Transverse colon (tissue), 4 donors: ENCODE measurements at regions not wholly inside any gene's neighbourhood (a gene's known extent, or its start where the extent isn't known, plus 50 kb on each side); places are given as distances from the start of the nearest gene placed in this dataset.

Experiments used
- DNase-seq: peaks from one replicate; pipeline ENCODE4 v3.0.0-alpha.2; 2019
- H3K27ac ChIP-seq, 4 donors: fragments of 200-600 bp; sonication (generic); 2 replicates each; pipeline ENCODE4 v1.5.1; 2016 to 2018; ENCODE audit warnings: inconsistent platforms in 4 of 4
- H3K27me3 ChIP-seq: fragments of 200-600 bp; sonication (generic); 2 replicates; pipeline ENCODE4 v1.5.1; 2017; ENCODE audit warnings: inconsistent platforms
- H3K36me3 ChIP-seq, 4 donors: fragments of 200-600 bp; sonication (generic); 2 replicates each; pipeline ENCODE4 v1.5.1; 2017 to 2019; ENCODE audit warnings: inconsistent platforms in 4 of 4
- H3K4me1 ChIP-seq, 4 donors: fragments of 200-600 bp; sonication (generic); 2 replicates each; pipeline ENCODE4 v1.5.1; 2017 to 2020; ENCODE audit warnings: inconsistent platforms in 4 of 4
- H3K4me3 ChIP-seq, 4 donors: fragments of 200-600 bp; sonication (generic); 1 replicate in 1 of 4; 2 replicates in 3 of 4; pipeline versions ENCODE4 v1.5.1 to v1.6.1; 2017 to 2019; ENCODE audit warnings: inconsistent platforms in 4 of 4
- H3K9me3 ChIP-seq, 2 donors: fragments of 200-600 bp; sonication (generic); 2 replicates each; pipeline ENCODE4 v1.5.1; 2017 to 2019; ENCODE audit warnings: inconsistent platforms in 2 of 2
- CTCF ChIP-seq, 5 experiments: fragments of 200-600 bp in 3 of 5; fragments of 450-650 bp in 2 of 5; sonication (generic) in 3 of 5; IDR thresholded peaks; 1 replicate in 2 of 5; 2 replicates in 3 of 5; pipeline ENCODE4 v1.5.1; 2016 to 2017; ENCODE audit warnings: antibody characterized with exemption in 5 of 5, inconsistent platforms in 3 of 5, mild to moderate bottlenecking in 2 of 5, moderate library complexity in 1 of 5
- EP300 ChIP-seq: sonication (generic); formaldehyde crosslinking; IDR thresholded peaks from one replicate; pipeline ENCODE4 v1.6.1; 2017; ENCODE audit warnings: antibody characterized with exemption, low read depth
- POLR2A ChIP-seq: fragments of 450-650 bp; IDR thresholded peaks from one replicate; pipeline ENCODE4 v1.6.1; 2016; ENCODE audit warnings: antibody characterized with exemption, mild to moderate bottlenecking, moderate library complexity
- POLR2AphosphoS5 ChIP-seq, 3 donors: sonication (generic); formaldehyde crosslinking; IDR thresholded peaks; one replicate each; pipeline ENCODE4 v1.6.1; 2016; ENCODE audit warnings: antibody characterized with exemption in 3 of 3
- WGBS, 2 donors: methylation state at CpG; one replicate each; pipeline ENCODE4 v1.1.5; 2018; ENCODE audit warnings: low coverage in 1 of 2; 5-methylcytosine and 5-hydroxymethylcytosine counted together
- in situ Hi-C, 4 donors: fragments of 200-750 bp; cut with MboI; loops; one replicate each; pipeline versions ENCODE4 v1.15.0 to v1.15.1; 2017; ENCODE audit warnings: low sequenced_read_pairs in 3 of 4, low pct_ligation_motif_present in 1 of 4, low pct_unique_long_range_greater_than_20kb in 1 of 4
- intact Hi-C: fragments of 100-400 bp; cut with DNase I; formaldehyde crosslinking; loops from one replicate; pipeline ENCODE4 v1.15.1; 2023; ENCODE audit warnings: low total_unique reads

GRCh38 chrY:15368786-15369185 lies 844.5 kb downstream of the NLGN4Y start:
- DNase-seq, result no peak
- no peak for TF ChIP-seq POLR2A
- no peak for TF ChIP-seq POLR2AphosphoS5 (IDR thresholded peaks at IDR 0.05)
- no peak for TF ChIP-seq EP300
- no peak for TF ChIP-seq CTCF (IDR thresholded peaks at IDR 0.05)
- WGBS, 2 donors, result no CpG with 5 or more reads among the region's 3 CpGs
- Histone ChIP-seq H3K4me1 (no peaks in the 10 kb centered on the region), H3K27ac (no peak overlapping the region), H3K9me3 (no peaks in the 10 kb centered on the region), H3K4me3 (no peak overlapping the region), H3K27me3 (no peaks in the 10 kb centered on the region), H3K36me3 (no peaks in the 10 kb centered on the region)
- intact Hi-C loops, result no loop called here
- in situ Hi-C loops, result no loop called here

DNA sequence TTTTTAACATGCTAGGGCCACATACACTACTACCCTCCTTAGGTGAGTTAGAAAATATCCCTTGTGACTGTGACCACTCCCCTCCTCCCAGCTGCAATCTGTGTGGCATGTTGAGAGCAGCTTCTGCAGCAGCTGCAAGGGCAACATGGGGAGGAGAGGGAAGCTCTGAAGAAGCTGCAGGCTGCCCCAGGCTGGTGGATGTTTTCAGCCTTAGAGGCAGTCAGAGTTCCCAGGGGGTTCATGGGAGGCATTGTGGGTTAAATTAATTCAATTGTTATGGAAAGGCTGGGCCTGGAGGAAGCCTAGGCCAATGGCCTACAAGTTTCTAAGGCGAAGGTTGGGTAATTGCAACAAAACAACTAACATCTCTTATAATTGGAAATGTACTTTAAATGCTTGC lies 860.8 kb downstream of the NLGN4Y start:
- Histone ChIP-seq H3K9me3 (no peaks in the 10 kb centered on the region), H3K27ac (no peak overlapping the region), H3K4me1 (no peaks in the 10 kb centered on the region), H3K27me3 (no peaks in the 10 kb centered on the region), H3K36me3 (no peaks in the 10 kb centered on the region), H3K4me3 (no peak overlapping the region)
- no peak for TF ChIP-seq CTCF (IDR thresholded peaks at IDR 0.05)
- no peak for TF ChIP-seq POLR2AphosphoS5 (IDR thresholded peaks at IDR 0.05)
- TF ChIP-seq POLR2A, result no peak
- TF ChIP-seq EP300, result no peak
- DNase-seq, result no peak
- intact Hi-C loops, result no loop called here
- in situ Hi-C loops, result no loop called here
- WGBS, 2 donors, result no CpG with 5 or more reads among the region's 1 CpG

DNA sequence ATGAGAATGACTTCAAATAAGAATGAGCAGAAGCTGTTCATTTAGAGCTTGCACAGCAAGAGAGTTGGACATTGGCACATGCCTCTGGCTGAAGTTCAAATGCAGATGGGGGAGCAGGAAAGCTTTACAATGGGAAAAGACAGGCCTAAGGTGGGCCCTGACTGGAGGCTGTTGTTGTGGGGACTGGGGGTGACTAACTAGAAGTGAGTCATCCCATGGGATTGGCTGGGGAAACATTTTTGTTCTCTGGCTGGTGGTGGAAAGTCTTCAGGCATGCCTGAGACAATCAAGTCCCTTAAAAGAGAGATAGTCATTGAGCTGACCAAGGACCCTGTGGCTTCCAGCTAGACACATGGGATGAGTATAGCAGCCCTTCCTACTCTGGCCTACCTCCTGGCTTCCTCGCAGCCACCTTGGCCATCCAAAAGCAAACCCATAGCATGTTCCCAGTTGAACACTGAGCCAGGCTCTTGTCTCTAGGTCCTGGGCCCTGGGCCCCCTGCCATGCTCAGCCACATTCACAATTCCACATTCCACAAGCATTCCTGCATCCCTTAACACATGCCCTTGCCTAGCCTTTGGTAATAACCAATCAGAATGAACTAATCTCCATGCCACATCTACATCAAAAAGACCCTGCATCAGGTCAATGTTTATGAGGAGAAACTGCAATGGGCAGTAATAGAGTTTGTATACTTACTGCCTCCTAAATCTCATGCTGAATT lies 873.4 kb downstream of the NLGN4Y start:
- in situ Hi-C loops (no loop called here), intact Hi-C loops (no loop called here)
- no peaks in the 10 kb centered on the region for H3K9me3 ChIP-seq
- WGBS, 2 donors, result no CpG with 5 or more reads among the region's 1 CpG
- H3K27ac ChIP-seq, result no peak overlapping the region
- no peaks in the 10 kb centered on the region for H3K36me3 ChIP-seq
- no peaks in the 10 kb centered on the region for H3K4me1 ChIP-seq
- no peak for TF ChIP-seq POLR2AphosphoS5 (IDR thresholded peaks at IDR 0.05)
- no peak for TF ChIP-seq CTCF (IDR thresholded peaks at IDR 0.05)
- TF ChIP-seq POLR2A, result no peak
- no peak for TF ChIP-seq EP300
- no peaks in the 10 kb centered on the region for H3K27me3 ChIP-seq
- H3K4me3 ChIP-seq, result no peak overlapping the region
- no peak for DNase-seq

- in situ Hi-C loops, result no loop called here
- no CpG with 5 or more reads among the region's 2 CpGs for WGBS, 2 donors
Observed at GRCh38 chrY:15402451-15402850, 878.1 kb downstream of the NLGN4Y start.

More at GRCh38 chrY:15402451-15402850, 878.1 kb downstream of the NLGN4Y start:
- TF ChIP-seq POLR2A (no peak), CTCF (IDR thresholded peaks at IDR 0.05) (no peak), POLR2AphosphoS5 (IDR thresholded peaks at IDR 0.05) (no peak)
- no peak for DNase-seq
- Histone ChIP-seq H3K4me3 (no peak overlapping the region), H3K36me3 (no peaks in the 10 kb centered on the region), H3K27ac (no peak overlapping the region), H3K27me3 (no peaks in the 10 kb centered on the region), H3K9me3 (no peaks in the 10 kb centered on the region), H3K4me1 (no peaks in the 10 kb centered on the region)
- intact Hi-C loops, result no loop called here
